22Rv1 (cell line): ENCODE measurements at regions not wholly inside any gene's neighbourhood (a gene's known extent, or its start where the extent isn't known, plus 50 kb on each side); places are given as distances from the start of the nearest gene placed in this dataset.

Source experiments
- H3K27ac ChIP-seq: fragments of 450-650 bp; 2 replicates; pipeline ENCODE4 v1.5.1; 2017
- ZFX ChIP-seq: fragments of 450-650 bp; IDR thresholded peaks from 2 replicates; pipeline ENCODE4 v1.6.1; 2017; ENCODE audit warnings: antibody characterized with exemption, borderline replicate concordance
- TF ChIP-seq, protein P1 (sequence below): fragments of 450-650 bp; IDR thresholded peaks from 2 replicates; pipeline ENCODE4 v1.5.1; 2017; ENCODE audit warnings: mild to moderate bottlenecking

DNA sequence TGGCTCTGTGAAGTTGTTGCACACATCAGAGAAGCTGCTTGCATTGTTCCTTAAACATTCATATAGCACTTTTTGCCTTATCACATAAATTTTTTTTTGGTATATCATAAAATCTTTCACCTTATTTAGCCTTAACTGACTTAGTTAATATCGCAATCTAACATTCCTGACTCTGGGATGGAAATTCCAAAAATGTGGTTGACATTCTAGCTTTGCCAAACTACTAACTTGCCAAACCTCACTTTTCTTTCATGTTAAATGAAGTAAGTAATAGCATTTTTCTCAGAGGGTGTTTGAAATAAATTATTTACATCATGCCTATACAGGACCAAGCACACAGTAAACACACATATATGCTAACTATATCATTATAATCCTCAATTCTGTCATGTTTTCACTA lies 736.9 kb upstream of the PCDH9 start:
- H3K27ac ChIP-seq = no peak overlapping the region
- TF ChIP-seq, protein P1, sequence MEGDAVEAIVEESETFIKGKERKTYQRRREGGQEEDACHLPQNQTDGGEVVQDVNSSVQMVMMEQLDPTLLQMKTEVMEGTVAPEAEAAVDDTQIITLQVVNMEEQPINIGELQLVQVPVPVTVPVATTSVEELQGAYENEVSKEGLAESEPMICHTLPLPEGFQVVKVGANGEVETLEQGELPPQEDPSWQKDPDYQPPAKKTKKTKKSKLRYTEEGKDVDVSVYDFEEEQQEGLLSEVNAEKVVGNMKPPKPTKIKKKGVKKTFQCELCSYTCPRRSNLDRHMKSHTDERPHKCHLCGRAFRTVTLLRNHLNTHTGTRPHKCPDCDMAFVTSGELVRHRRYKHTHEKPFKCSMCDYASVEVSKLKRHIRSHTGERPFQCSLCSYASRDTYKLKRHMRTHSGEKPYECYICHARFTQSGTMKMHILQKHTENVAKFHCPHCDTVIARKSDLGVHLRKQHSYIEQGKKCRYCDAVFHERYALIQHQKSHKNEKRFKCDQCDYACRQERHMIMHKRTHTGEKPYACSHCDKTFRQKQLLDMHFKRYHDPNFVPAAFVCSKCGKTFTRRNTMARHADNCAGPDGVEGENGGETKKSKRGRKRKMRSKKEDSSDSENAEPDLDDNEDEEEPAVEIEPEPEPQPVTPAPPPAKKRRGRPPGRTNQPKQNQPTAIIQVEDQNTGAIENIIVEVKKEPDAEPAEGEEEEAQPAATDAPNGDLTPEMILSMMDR = no peak
- no peak for TF ChIP-seq ZFX

DNA sequence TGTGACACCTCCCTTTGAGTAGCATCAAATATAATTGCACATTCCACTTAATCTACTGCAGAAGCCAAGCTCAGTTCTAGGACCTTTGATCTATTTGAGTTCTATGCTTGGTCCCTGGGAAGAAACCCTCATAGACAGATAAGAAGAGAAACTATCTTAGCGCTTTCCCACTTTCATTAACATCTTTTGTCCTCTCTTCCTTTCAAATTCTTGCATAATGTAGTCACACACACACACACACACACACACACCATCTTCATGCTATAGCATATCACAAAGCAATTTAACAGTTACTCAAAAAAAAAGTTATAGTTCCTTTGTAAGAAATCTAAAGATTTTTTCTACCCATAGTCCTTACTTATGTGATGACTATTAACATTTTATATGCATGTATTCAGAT lies 735.9 kb upstream of the PCDH9 start:
- H3K27ac ChIP-seq = no peak overlapping the region
- TF ChIP-seq, protein P1 = no peak
- TF ChIP-seq ZFX = no peak

DNA sequence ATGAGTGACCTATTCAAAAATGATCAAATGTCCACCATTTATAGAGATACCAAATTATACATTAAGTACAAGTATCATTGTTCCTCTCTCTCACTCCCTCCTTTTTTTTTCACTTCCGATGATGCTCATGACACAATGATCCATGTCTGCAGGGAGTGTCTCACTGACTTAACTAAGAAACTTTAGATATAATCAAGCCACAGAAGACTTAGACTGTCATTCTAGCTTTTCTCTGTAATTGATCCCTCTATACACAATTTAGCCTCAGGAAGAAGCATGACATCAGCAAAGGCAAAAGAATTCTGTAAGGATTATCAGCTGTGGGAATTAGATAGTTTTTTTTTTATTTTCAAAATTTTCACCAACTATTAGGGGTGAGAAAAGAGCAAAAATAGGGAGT lies 734.9 kb upstream of the PCDH9 start:
- no peak overlapping the region for H3K27ac ChIP-seq
- TF ChIP-seq ZFX = no peak
- TF ChIP-seq, protein P1 = no peak

DNA sequence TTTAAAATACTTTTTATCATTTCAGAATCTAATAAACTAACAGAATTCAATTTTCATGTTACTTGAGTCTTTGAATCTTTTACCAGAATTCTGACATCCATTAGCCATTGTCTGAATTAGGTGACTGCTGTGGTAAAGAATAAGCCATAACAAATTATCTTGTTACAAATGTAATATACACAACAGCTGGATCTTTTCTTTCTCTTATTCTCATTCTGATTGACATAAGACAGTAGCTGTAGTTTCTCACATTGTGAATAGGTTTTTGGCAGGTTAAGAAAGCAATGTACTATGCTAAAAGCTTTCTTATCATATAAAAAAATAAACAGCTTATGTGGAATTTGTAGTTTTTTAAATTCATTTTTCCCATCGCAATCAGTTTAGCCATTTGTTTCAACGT lies 734.0 kb upstream of the PCDH9 start:
- TF ChIP-seq, protein P1 = no peak
- TF ChIP-seq ZFX = no peak
- H3K27ac ChIP-seq = no peak overlapping the region

DNA sequence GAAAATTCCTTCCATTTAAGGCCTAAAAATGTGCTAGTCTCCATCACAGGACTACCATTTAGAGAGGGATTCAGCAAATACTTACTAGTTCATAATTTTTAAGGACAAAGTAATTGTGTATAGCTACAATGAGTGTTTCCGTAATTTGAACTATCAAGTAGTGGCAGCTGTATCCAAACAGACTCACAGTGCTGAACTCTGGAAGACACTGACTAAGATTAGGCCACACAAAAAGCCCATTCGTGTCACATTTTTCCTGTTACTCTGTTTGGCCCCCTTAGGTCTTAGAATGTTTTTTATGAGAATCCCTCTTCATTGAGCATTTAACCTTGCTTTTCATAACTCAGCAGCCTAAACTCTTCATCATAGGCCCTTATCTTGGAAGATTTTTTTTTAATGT lies 731.2 kb upstream of the PCDH9 start:
- no peak for TF ChIP-seq ZFX
- TF ChIP-seq, protein P1 = no peak
- no peak overlapping the region for H3K27ac ChIP-seq

DNA sequence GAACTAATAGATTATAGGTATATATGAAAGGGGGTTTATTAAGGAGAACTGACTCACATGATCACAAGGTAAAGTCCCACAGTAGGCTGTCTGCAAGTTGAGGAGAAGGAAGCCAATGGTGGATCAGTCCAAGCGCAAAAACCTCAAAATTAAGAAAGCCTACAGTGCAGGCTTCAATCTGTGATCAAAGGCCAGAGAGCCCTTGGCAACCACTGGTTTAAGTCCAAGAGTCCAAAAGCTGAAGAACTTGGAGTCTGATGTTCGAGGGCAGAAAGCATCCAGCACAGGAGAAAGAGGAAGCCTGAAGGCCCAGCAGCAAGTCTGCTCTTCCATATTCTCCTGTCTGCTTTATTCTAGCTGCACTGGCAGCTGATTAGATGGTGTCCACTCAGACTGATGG lies 721.3 kb upstream of the PCDH9 start:
- no peak overlapping the region for H3K27ac ChIP-seq
- TF ChIP-seq ZFX = no peak
- TF ChIP-seq, protein P1 = no peak

DNA sequence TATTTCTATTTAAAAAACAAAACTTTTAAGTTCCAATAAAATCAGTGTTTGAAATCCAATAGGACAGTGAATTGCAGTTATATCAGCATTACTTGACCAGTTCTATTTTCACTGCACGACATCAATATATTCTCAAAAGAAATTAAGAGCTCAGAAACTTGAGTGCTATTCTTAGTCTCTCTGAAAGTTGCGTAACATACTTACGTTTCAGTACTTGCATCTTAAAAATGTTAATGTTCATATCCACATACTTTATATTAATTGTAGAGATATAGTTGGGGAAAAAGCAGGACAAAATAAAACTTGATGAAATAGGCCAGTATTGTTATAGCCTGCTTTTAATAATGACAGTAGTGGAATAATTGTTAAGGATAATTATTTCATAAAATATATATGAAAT lies 720.5 kb upstream of the PCDH9 start:
- TF ChIP-seq, protein P1 = no peak
- no peak for TF ChIP-seq ZFX
- H3K27ac ChIP-seq = no peak overlapping the region
